Heart right ventricle (tissue), 16 donors: ENCODE measurements at regions not wholly inside any gene's neighbourhood (a gene's known extent, or its start where the extent isn't known, plus 50 kb on each side); places are given as distances from the start of the nearest gene placed in this dataset.

ENCODE experiments used
- ATAC-seq, 8 donors: fragments of 200-7000 bp; cut with Tn5 transposase; one replicate each; pipeline ENCODE4 v1.9.1; 2020; ENCODE audit warnings: mild to moderate bottlenecking in 8 of 8, moderate library complexity in 8 of 8, moderate number of reproducible peaks in 1 of 8
- DNase-seq, 2 donors: peaks; one replicate each; pipeline ENCODE4 v3.0.0-alpha.2; 2020
- H3K27ac ChIP-seq, 10 donors: fragments of 200-600 bp; sonication (generic) in 2 of 10; one replicate each; pipeline versions ENCODE4 v1.5.0 to v1.8.0; 2020 to 2022; ENCODE audit warnings: mild to moderate bottlenecking in 3 of 10
- H3K27me3 ChIP-seq, 7 donors: fragments of 200-600 bp; one replicate each; pipeline ENCODE4 v1.8.0; 2021 to 2022; ENCODE audit warnings: mild to moderate bottlenecking in 2 of 7
- H3K36me3 ChIP-seq, 9 donors: fragments of 200-600 bp; sonication (generic) in 1 of 9; one replicate each; pipeline versions ENCODE4 v1.5.0 to v1.8.0; 2020 to 2022; ENCODE audit warnings: mild to moderate bottlenecking in 2 of 9
- H3K4me1 ChIP-seq, 9 donors: fragments of 200-600 bp; sonication (generic) in 1 of 9; one replicate each; pipeline versions ENCODE4 v1.5.0 to v1.8.0; 2020 to 2022; ENCODE audit warnings: mild to moderate bottlenecking in 4 of 9
- H3K4me3 ChIP-seq, 10 donors: fragments of 200-600 bp; sonication (generic) in 2 of 10; one replicate each; pipeline versions ENCODE4 v1.5.0 to v1.8.0; 2020 to 2022; ENCODE audit warnings: mild to moderate bottlenecking in 7 of 10, moderate library complexity in 2 of 10
- H3K9me3 ChIP-seq, 11 donors: fragments of 200-600 bp in 10 of 11; sonication (generic) in 2 of 11; one replicate each; pipeline versions ENCODE4 v1.5.0 to v1.8.0; 2013 to 2022; ENCODE audit warnings: mild to moderate bottlenecking in 2 of 11, control low read depth in 1 of 11, moderate library complexity in 1 of 11
- CTCF ChIP-seq, 9 donors: fragments of 200-600 bp; sonication (generic) in 2 of 9; IDR thresholded peaks; one replicate each; pipeline versions ENCODE4 v1.5.0 to v1.8.0; 2021 to 2022; ENCODE audit warnings: antibody characterized with exemption in 9 of 9, mild to moderate bottlenecking in 5 of 9, moderate library complexity in 1 of 9
- WGBS, 2 donors: extraction: QIAGEN DNeasy Blood & Tissue Kit; methylation state at CpG; one replicate each; pipeline ENCODE4 v1.1.7; 2013; ENCODE audit warnings: inconsistent platforms in 1 of 2; 5-methylcytosine and 5-hydroxymethylcytosine counted together
- intact Hi-C, 10 donors: fragments of 100-400 bp; cut with DNase I; formaldehyde crosslinking; loops; one replicate each; pipeline versions ENCODE4 v1.11.1 to v1.14.2; 2022
- donor health status: Arrhythmogenic right ventricular cardiomyopathy.
- donor health status: ischemic (EF 13 %, LVEDD 7.1; RV severe dilation, severe dysfunction).
- donor health status: healthy with polysubstance abuse.
- donor health status: DM: no; HTN: yes; CAD: no.
- donor health status: DM: no; HTN: no; CAD: no.
- donor health status: ischemic (EF 25% LVEDD 6.9; RV normal size, moderate dysfunction).
- donor health status: ischemic (EF 25% LVEDD 5.7; RV mildly dilated, moderate dysfunction).
- donor health status: healthy.
- donor health status: DM: yes; HTN: yes; CAD: no.
- donor health status: Ischemic cardiomyopathy.
- donor health status: ischemic (EF 35%, LVEDD 5.7; RV mildly dilated, moderate dysfunction).
- donor health status: nonischemic (EF 11% LVEDD 7.7; RV severe dilation, severe dysfunction).
- donor health status: DM: yes; HTN: yes; CAD: no.
- donor health status: PGD.
- donor health status: ischemic (EF 29% LVEDD 5.4; RV normal size, mild dysfunction).
- donor health status: nonischemic (EF 23%, LVEDD 6.1; RV moderate dilation, normal function).

DNA sequence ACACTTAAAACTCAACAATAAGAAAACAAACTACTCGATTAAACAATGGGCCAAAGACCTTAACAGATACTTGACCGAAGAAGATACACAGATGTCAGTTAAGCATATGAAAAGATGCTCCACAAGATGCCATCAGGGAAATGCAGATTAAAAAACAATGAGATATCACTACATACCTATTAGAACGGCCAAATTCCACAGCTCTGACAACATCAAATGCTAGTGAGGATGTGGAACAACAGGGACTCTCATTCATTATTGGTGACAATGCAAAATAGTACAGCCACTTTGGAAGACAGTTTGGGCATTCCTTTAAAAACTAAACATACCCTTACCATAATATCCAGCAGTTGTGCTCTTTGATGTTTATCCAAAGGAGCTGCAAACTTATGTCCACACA lies 59.1 kb upstream of the UBE3A start:
- Histone ChIP-seq H3K9me3 (peaks cover 0 to 14% (median 0%) of the 10 kb centered on the region in 11 donors), H3K27ac (no peak overlapping the region), H3K4me3 (no peak overlapping the region), H3K27me3 (no peaks in the 10 kb centered on the region), H3K4me1 (no peaks in the 10 kb centered on the region), H3K36me3 (no peaks in the 10 kb centered on the region)
- TF ChIP-seq CTCF (IDR thresholded peaks at IDR 0.05), result no peak
- DNase-seq (no peak), ATAC-seq (no peak)
- WGBS, 2 donors, result 80 to 82% methylated on average over 3 of the region's 3 CpGs
- intact Hi-C loops, result loop anchor here in 3 of 10 donors (5.0 to 10.0 kb wide), 3 partner anchors 353 to 733 kb away; no protein-coding TSS in a partner anchor

GRCh38 chr15:25493823-25494526 lies 55.2 kb upstream of the UBE3A start:
- Histone ChIP-seq H3K4me1 (no peaks in the 10 kb centered on the region), H3K27me3 (no peaks in the 10 kb centered on the region), H3K36me3 (no peaks in the 10 kb centered on the region), H3K27ac (no peak overlapping the region), H3K4me3 (no peak overlapping the region), H3K9me3 (peaks cover 0 to 51% (median 15%) of the 10 kb centered on the region in 11 donors)
- 79 to 95% methylated on average over 2 of the region's 2 CpGs for WGBS, 2 donors
- no peak for ATAC-seq
- intact Hi-C loops, result loop anchor here in 2 of 10 donors (10.0 kb wide), 2 partner anchors 349 to 729 kb away; no protein-coding TSS in a partner anchor
- no peak for TF ChIP-seq CTCF (IDR thresholded peaks at IDR 0.05)
- no peak for DNase-seq

GRCh38 chr15:25492315-25492714 lies 53.5 kb upstream of the UBE3A start:
- intact Hi-C loops, result loop anchor here in 2 of 10 donors (10.0 kb wide), 2 partner anchors 348 to 728 kb away; no protein-coding TSS in a partner anchor
- H3K27me3 ChIP-seq, result no peaks in the 10 kb centered on the region
- H3K36me3 ChIP-seq, result no peaks in the 10 kb centered on the region
- no peaks in the 10 kb centered on the region for H3K4me1 ChIP-seq
- no peak for TF ChIP-seq CTCF (IDR thresholded peaks at IDR 0.05)
- ATAC-seq (no peak), DNase-seq (no peak)
- H3K9me3 ChIP-seq, result peaks cover 0 to 55% (median 15%) of the 10 kb centered on the region in 11 donors
- no peak overlapping the region for H3K27ac ChIP-seq
- no peak overlapping the region for H3K4me3 ChIP-seq
